H1 (cell line): ENCODE measurements at regions not wholly inside any gene's neighbourhood (a gene's known extent, or its start where the extent isn't known, plus 50 kb on each side); places are given as distances from the start of the nearest gene placed in this dataset.

Experiments
- CTCF ChIA-PET: fragments of 300-600 bp; sonication (Branson Sonifier 250); formaldehyde crosslinking; loops from one replicate; lab custom pipeline; 2021; ENCODE audit not compliant: partially characterized antibody; lab: Charles Lee
- POLR2A ChIA-PET: fragments of 300-600 bp; sonication (Branson Sonifier 250); formaldehyde crosslinking; loops from one replicate; lab custom pipeline; 2021; ENCODE audit warnings: inconsistent platforms; ENCODE audit not compliant: partially characterized antibody; lab: Charles Lee
- DNase-seq, 2 experiments: peaks; one replicate each; pipeline versions ENCODE4 v3.0.0 to v3.0.0-alpha.2; 2010 to 2022; ENCODE audit warnings: low spot score in 2 of 2, low read depth in 1 of 2, mixed read lengths in 1 of 2
- FAIRE-seq: peaks from 2 replicates; lab custom pipeline; 2011; peaks lifted over from hg19 to GRCh38; lab: Jason Lieb, UNC
- H2AFZ ChIP-seq: 2 replicates; pipeline ENCODE4 v1.8.1; 2012; ENCODE audit warnings: low read length, inconsistent platforms
- H2AK5ac ChIP-seq: 2 replicates; pipeline ENCODE4 v1.6.1; 2013; ENCODE audit warnings: low read depth, low read length
- H2BK120ac ChIP-seq: replicated peaks from 2 replicates; pipeline ENCODE3; 2013; ENCODE audit warnings: low read depth, low read length, inconsistent platforms
- H2BK12ac ChIP-seq: 2 replicates; pipeline ENCODE4 v1.6.1; 2013; ENCODE audit warnings: low read depth, low read length
- H2BK15ac ChIP-seq: 2 replicates; pipeline ENCODE4 v1.6.1; 2013; ENCODE audit warnings: low read length
- H2BK20ac ChIP-seq: 2 replicates; pipeline ENCODE4 v1.6.1; 2013; ENCODE audit warnings: low read length
- H2BK5ac ChIP-seq: 2 replicates; pipeline ENCODE4 v1.6.1; 2013; ENCODE audit warnings: low read depth, low read length
- H3K14ac ChIP-seq: 2 replicates; pipeline ENCODE4 v1.6.1; 2013; ENCODE audit warnings: inconsistent platforms; ENCODE audit not compliant: insufficient read length
- H3K18ac ChIP-seq: 2 replicates; pipeline ENCODE4 v1.6.1; 2013; ENCODE audit warnings: low read length; ENCODE audit errors: extremely low read depth
- H3K23ac ChIP-seq: 2 replicates; pipeline ENCODE4 v1.6.1; 2013; ENCODE audit warnings: inconsistent platforms; ENCODE audit not compliant: insufficient read length
- H3K23me2 ChIP-seq: 2 replicates; pipeline ENCODE4 v1.6.1; 2013; ENCODE audit warnings: low read depth, low read length
- H3K27ac ChIP-seq: 2 replicates; pipeline ENCODE4 v1.6.1; 2011; ENCODE audit warnings: low read depth, low read length, inconsistent platforms
- H3K27me3 ChIP-seq, 4 experiments: replicated peaks in 1 of 4; 1 replicate in 1 of 4; 2 replicates in 3 of 4; pipeline versions ENCODE4 v1.6.1 to v1.8.1; 2011 to 2013; ENCODE audit warnings: low read length in 3 of 4, mild to moderate bottlenecking in 3 of 4, inconsistent platforms in 2 of 4, mixed read lengths in 2 of 4, moderate library complexity in 1 of 4; ENCODE audit not compliant: control insufficient read depth in 3 of 4, insufficient read depth in 3 of 4; ENCODE audit errors: extremely low read depth in 1 of 4
- H3K36me3 ChIP-seq, 4 experiments: 2 replicates each; pipeline versions ENCODE4 v1.6.1 to v1.8.1; 2011 to 2013; ENCODE audit warnings: mild to moderate bottlenecking in 4 of 4, low read length in 3 of 4, moderate library complexity in 2 of 4, control low read depth in 1 of 4, inconsistent platforms in 1 of 4; ENCODE audit not compliant: insufficient read depth in 4 of 4, control insufficient read depth in 2 of 4
- H3K4ac ChIP-seq: replicated peaks from 2 replicates; pipeline ENCODE3; 2013; ENCODE audit warnings: low read length, low read depth, mixed read lengths, inconsistent platforms; ENCODE audit not compliant: insufficient read length
- H3K4me1 ChIP-seq, 4 experiments: replicated peaks in 1 of 4; 1 replicate in 1 of 4; 2 replicates in 3 of 4; pipeline versions ENCODE4 v1.6.1 to v1.8.1; 2011 to 2013; ENCODE audit warnings: low read length in 3 of 4, inconsistent platforms in 2 of 4, mixed read lengths in 1 of 4; ENCODE audit not compliant: insufficient read depth in 4 of 4, control insufficient read depth in 3 of 4
- H3K4me2 ChIP-seq, 2 experiments: 2 replicates each; pipeline versions ENCODE4 v1.6.1 to v1.8.1; 2011 to 2013; ENCODE audit warnings: low read depth in 2 of 2, low read length in 2 of 2, control low read depth in 1 of 2, inconsistent platforms in 1 of 2, mild to moderate bottlenecking in 1 of 2; ENCODE audit not compliant: insufficient read depth in 1 of 2
- H3K4me3 ChIP-seq, 4 experiments: fragments of 200-600, 300-600 bp in 1 of 4; sonication (generic), shearing (Covaris generic), sonication (Bioruptor Twin) in 1 of 4; 2 replicates each; pipeline versions ENCODE4 v1.5.1 to v1.8.1; 2011 to 2016; ENCODE audit warnings: low read length in 4 of 4, low read depth in 3 of 4, control low read depth in 2 of 4, inconsistent platforms in 2 of 4, mild to moderate bottlenecking in 2 of 4, mixed read lengths in 1 of 4, moderate library complexity in 1 of 4; ENCODE audit not compliant: insufficient read depth in 2 of 4; ENCODE audit errors: extremely low read depth in 1 of 4
- H3K56ac ChIP-seq: replicated peaks from 2 replicates; pipeline ENCODE3; 2013; ENCODE audit warnings: low read depth, mild to moderate bottlenecking, mixed read lengths, low read length, inconsistent platforms; ENCODE audit not compliant: insufficient read length
- H3K79me1 ChIP-seq: 2 replicates; pipeline ENCODE4 v1.6.1; 2013; ENCODE audit warnings: low read depth, low read length, control low read depth
- H3K79me2 ChIP-seq, 2 experiments: 2 replicates each; pipeline versions ENCODE4 v1.6.1 to v1.8.1; 2012 to 2013; ENCODE audit warnings: low read length in 2 of 2, mild to moderate bottlenecking in 2 of 2, inconsistent platforms in 1 of 2; ENCODE audit not compliant: insufficient read depth in 2 of 2, control insufficient read depth in 1 of 2
- H3K9ac ChIP-seq, 4 experiments: replicated peaks in 1 of 4; 1 replicate in 1 of 4; 2 replicates in 3 of 4; pipeline versions ENCODE4 v1.6.1 to v1.8.1; 2011 to 2013; ENCODE audit warnings: low read depth in 3 of 4, low read length in 3 of 4, control low read depth in 2 of 4, mild to moderate bottlenecking in 2 of 4, moderate library complexity in 2 of 4, inconsistent platforms in 1 of 4; ENCODE audit errors: extremely low read depth in 1 of 4
- H3K9me3 ChIP-seq, 2 experiments: 2 replicates each; pipeline versions ENCODE4 v1.6.1 to v1.8.1; 2012 to 2013; ENCODE audit warnings: mild to moderate bottlenecking in 2 of 2, moderate library complexity in 2 of 2, control low read depth in 1 of 2, inconsistent platforms in 1 of 2, low read depth in 1 of 2, low read length in 1 of 2, mixed read lengths in 1 of 2; ENCODE audit not compliant: insufficient read depth in 2 of 2
- H4K20me1 ChIP-seq, 2 experiments: replicated peaks in 1 of 2; 2 replicates each; pipeline versions ENCODE3 to v1.8.1; 2011 to 2013; ENCODE audit warnings: inconsistent platforms in 2 of 2, low read length in 2 of 2, mild to moderate bottlenecking in 1 of 2; ENCODE audit not compliant: insufficient read depth in 2 of 2, control insufficient read depth in 1 of 2
- H4K5ac ChIP-seq: 2 replicates; pipeline ENCODE4 v1.6.1; 2013; ENCODE audit warnings: low read length, low read depth, mixed read lengths, inconsistent platforms; ENCODE audit not compliant: insufficient read length
- H4K8ac ChIP-seq: 2 replicates; pipeline ENCODE4 v1.8.0; 2013; ENCODE audit warnings: mild to moderate bottlenecking, moderate library complexity, low read length, inconsistent platforms; ENCODE audit not compliant: insufficient read depth; ENCODE audit errors: extremely low read depth
- H4K91ac ChIP-seq: replicated peaks from 2 replicates; pipeline ENCODE3; 2013; ENCODE audit warnings: low read length, mixed read lengths, inconsistent platforms; ENCODE audit not compliant: insufficient read length
- ATF3 ChIP-seq: IDR thresholded peaks from 2 replicates; pipeline ENCODE4 v1.6.1; 2011; ENCODE audit warnings: low read depth, mild to moderate bottlenecking, low read length; ENCODE audit not compliant: insufficient read depth
- BRCA1 ChIP-seq: IDR thresholded peaks from 2 replicates; pipeline ENCODE4 v1.6.1; 2012; ENCODE audit warnings: low read depth, low read length, improper control_type of control experiment
- MAX ChIP-seq: IDR thresholded peaks from 2 replicates; pipeline ENCODE4 v1.6.1; 2012; ENCODE audit warnings: inconsistent platforms
- POLR2AphosphoS5 ChIP-seq: IDR thresholded peaks from 2 replicates; pipeline ENCODE4 v1.6.1; 2011; ENCODE audit warnings: low read depth, low read length
- POU5F1 ChIP-seq: IDR thresholded peaks from 2 replicates; pipeline ENCODE4 v1.6.1; 2011; ENCODE audit warnings: low read depth, mild to moderate bottlenecking, low read length, moderate library complexity
- RBBP5 ChIP-seq: IDR thresholded peaks from 2 replicates; pipeline ENCODE4 v1.7.1; 2012; ENCODE audit warnings: low read depth, mild to moderate bottlenecking, inconsistent platforms, low read length, moderate library complexity, borderline replicate concordance
- RFX5 ChIP-seq: IDR thresholded peaks from 2 replicates; pipeline ENCODE4 v1.6.1; 2011; ENCODE audit warnings: low read depth, low read length, improper control_type of control experiment, borderline replicate concordance
- SIN3A ChIP-seq, 2 experiments: IDR thresholded peaks in 1 of 2; conservative IDR thresholded peaks in 1 of 2; 2 replicates each; pipeline ENCODE4 v1.6.1; 2011 to 2012; ENCODE audit warnings: low read length in 2 of 2, improper control_type of control experiment in 1 of 2, low read depth in 1 of 2, mild to moderate bottlenecking in 1 of 2
- WGBS, 2 experiments: shearing (Covaris generic) in 1 of 2; methylation state at CpG; one replicate each; pipeline versions ENCODE4 v1.1.6 to v1.1.7; 2013 to 2015; ENCODE audit warnings: low lambda C conversion rate in 2 of 2, mixed read lengths in 2 of 2, inconsistent platforms in 1 of 2, low coverage in 1 of 2, missing lambda C conversion rate in 1 of 2; ENCODE audit not compliant: insufficient replicate concordance in 2 of 2, insufficient coverage in 1 of 2, insufficient read length in 1 of 2; ENCODE audit errors: extremely low coverage in 1 of 2, missing lambda C conversion rate in 1 of 2; 5-methylcytosine and 5-hydroxymethylcytosine counted together
- TF ChIP-seq, protein P1 (sequence below): IDR thresholded peaks from 2 replicates; pipeline ENCODE4 v1.6.1; 2012; ENCODE audit warnings: inconsistent platforms

DNA sequence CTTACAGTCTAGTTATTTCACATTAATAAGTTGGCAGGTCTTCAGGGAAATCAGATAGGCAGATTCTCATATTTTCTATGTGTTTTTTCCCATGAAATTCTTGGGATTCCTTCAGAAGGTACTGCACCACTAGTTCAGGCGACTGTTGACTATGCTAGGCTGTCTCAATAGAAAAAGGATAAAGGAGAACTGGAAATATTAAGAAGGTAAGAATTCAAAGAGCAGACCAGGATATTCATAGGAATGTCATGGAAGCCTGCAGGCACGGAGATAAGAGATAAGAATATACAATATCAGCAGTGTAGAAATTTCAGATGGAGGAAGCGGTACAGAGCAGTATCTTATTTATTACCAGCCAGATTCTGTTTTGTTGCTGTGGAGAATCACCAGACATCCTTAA, 432.1 kb upstream of the MDFIC2 start:
- Histone ChIP-seq H2BK20ac (no peak overlapping the region), H2BK15ac (no peak overlapping the region), H4K91ac (no peak overlapping the region), H2BK5ac (no peak overlapping the region), H2AK5ac (no peak overlapping the region), H3K4me1 (no peaks in the 10 kb centered on the region), H3K14ac (no peak overlapping the region), H3K18ac (no peak overlapping the region), H3K4me3 (no peak overlapping the region), H3K9me3 (no peaks in the 10 kb centered on the region), H4K5ac (no peak overlapping the region), H4K8ac (no peak overlapping the region), H3K4me2 (no peak overlapping the region), H2BK12ac (no peak overlapping the region), H3K23me2 (no peaks in the 10 kb centered on the region), H3K79me1 (no peaks in the 10 kb centered on the region), H4K20me1 (no peaks in the 10 kb centered on the region), H2BK120ac (no peak overlapping the region)
- CTCF ChIA-PET, result interaction anchor here (1.6 kb wide), 1 partner anchor 9 kb away, joined by 4 read pairs; no protein-coding TSS in a partner anchor
- TF ChIP-seq SIN3A (conservative IDR thresholded peaks at IDR 0.05 in 1 of 2, IDR thresholded peaks at IDR 0.05 in 1 of 2; ENCODE audit: low read depth in 1 of 2, low read length in 2 of 2) (no peak), ATF3 (no peak), POLR2AphosphoS5 (no peak), POU5F1 (no peak), RBBP5 (no peak), BRCA1 (no peak), RFX5 (no peak), MAX (no peak)
- TF ChIP-seq, protein P1, sequence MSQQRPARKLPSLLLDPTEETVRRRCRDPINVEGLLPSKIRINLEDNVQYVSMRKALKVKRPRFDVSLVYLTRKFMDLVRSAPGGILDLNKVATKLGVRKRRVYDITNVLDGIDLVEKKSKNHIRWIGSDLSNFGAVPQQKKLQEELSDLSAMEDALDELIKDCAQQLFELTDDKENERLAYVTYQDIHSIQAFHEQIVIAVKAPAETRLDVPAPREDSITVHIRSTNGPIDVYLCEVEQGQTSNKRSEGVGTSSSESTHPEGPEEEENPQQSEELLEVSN, result no peak
- TF ChIP-seq, all 59 proteins: peak for 0
- FAIRE-seq (no peak), DNase-seq (no peak)
- H3K27ac ChIP-seq, result no peak overlapping the region
- WGBS, 2 experiments, result 85% methylated on average over 3 of the region's 3 CpGs; no CpG with 5 or more reads in 1 of the 2 experiments
- H3K27me3 ChIP-seq, result no peaks in the 10 kb centered on the region
- no peaks in the 10 kb centered on the region for H3K79me2 ChIP-seq
- no peak overlapping the region for H2AFZ ChIP-seq
- no peaks in the 10 kb centered on the region for H3K36me3 ChIP-seq
- H3K23ac ChIP-seq, result no peak overlapping the region
- POLR2A ChIA-PET, result interaction anchor here (0.7 kb wide), 1 partner anchor 64 kb away, joined by 3 read pairs; no protein-coding TSS in a partner anchor
- no peak overlapping the region for H3K56ac ChIP-seq
- no peak overlapping the region for H3K4ac ChIP-seq
- H3K9ac ChIP-seq, result no peak overlapping the region
